GM11168 (cell line): ENCODE measurements at regions not wholly inside any gene's neighbourhood (a gene's known extent, or its start where the extent isn't known, plus 50 kb on each side); places are given as distances from the start of the nearest gene placed in this dataset.
"Not testable (repeated sequence)": the region's sequence is repeated elsewhere in the genome, so short reads cannot be mapped to it uniquely, and the experiment has no call there.

ENCODE experiments used
- in situ Hi-C: fragments of 300-500 bp; cut with MboI; formaldehyde crosslinking; loops from one replicate; pipeline ENCODE4 v1.12.0; 2022; ENCODE audit warnings: low sequenced_read_pairs; ENCODE audit not compliant: unreplicated experiment

DNA sequence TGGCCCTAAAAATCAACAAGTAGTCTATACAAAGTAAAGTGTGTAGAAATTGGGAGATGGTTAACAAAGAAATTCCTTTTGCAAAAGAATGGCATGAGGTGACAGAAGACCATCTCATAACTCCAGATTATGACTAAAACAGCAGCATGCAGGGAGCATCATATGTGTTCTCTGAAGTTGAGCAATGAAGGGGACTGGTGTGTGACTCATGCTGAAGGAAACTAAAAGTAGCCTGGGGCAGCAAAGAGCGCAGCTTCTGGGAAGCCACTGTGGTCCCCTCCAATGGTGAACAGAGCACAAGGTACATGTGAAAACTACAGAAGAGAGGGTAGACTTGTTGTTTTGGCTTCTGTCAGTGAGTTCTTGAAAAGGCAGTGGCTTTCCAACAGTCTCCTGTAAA is 133.4 kb downstream of the MACC1 start:
- in situ Hi-C loops = no loop called here

DNA sequence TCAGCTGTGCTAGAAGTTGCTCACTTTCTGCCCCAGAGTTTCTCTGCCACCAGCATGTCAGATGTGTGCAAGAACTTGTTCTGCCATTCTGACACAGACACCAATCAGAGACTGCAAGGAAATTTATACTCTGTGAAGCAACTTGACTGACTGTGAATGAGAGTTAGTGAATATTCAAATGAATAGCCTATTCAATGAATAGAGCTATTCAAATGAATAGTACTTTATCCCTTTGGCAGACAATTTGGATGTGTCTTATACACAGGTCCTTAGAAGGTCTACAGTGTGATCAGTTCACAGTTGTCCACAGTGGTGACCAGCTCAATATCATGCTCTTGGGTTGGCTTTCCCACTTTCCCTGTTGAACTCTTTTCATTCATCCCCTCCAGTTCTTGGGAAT is 138.1 kb downstream of the MACC1 start:
- in situ Hi-C loops = no loop called here

DNA sequence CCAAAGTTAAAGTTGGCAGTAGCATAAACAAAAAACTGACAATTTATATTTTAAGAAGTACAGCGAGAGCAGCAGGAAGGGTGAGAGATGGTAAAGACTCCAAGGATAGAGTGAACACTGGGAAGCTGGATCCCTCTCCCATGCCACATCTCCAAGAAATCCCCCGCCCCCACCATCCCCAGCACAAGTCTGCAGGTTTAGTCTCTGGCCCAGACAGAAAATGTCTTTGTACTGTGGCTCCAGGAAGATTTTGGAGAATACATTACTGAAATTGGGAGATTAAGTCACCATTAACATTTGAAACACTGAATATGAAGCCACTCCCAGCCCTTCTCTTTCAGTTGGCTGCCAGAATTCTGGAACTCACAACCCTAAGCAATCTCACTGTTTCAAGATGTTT is 140.3 kb downstream of the MACC1 start:
- in situ Hi-C loops = no loop called here

DNA sequence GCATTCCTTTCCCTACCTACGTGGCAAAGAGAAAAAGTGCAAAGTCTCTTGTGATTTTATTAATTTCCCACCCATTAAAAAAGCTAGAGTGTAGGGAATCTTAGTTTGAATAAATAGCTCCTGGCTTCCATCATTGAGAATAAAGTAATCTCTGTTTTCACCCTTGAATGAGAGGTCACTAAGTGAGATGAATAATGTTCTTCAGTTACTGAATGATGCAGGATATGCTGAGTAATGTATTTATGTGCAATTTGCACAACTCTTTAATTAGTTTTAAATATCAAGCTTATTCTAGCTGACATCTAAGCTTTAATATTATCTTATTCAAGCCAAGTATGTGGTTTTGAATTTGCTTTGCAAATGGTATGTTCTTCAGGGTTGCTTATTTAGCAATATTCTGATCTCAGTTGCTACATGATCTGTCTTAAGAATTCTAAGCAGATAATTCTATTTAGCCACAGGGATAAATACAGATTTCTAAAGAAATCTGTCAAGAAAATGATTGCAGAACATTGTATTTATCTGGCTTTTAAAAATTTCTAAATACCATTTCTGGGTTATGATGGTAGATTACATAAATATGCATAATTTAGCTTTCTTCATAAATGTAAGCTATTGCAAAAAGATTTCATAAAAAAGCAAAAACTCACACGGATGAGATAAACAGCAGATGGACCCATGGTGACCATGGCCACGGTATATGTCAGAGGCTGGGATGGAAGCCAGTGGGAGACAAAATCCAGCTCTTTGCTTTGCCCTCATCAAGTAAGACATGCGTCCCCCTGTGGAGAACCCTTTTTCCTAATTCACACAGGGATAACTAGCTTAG is 141.0 kb downstream of the MACC1 start:
- in situ Hi-C loops = no loop called here

DNA sequence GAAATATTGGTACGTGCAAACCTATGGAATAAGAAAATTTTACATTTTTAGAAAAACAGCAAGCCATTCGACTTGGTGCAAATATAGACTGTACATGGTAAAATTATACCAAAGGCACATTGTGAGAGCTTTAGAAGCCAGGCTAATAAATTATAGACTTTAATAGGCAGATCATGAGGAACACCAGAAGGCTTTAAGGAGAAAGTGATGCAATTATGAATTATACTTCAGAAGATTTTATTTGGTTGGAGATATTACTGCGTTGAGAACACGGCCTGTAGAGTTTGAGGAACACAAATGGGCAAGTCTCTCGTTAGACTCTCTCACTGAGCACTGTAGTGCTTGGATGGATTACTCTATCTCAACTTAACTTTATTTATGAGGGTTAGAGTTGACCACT is 141.7 kb downstream of the MACC1 start:
- in situ Hi-C loops = no loop called here

DNA sequence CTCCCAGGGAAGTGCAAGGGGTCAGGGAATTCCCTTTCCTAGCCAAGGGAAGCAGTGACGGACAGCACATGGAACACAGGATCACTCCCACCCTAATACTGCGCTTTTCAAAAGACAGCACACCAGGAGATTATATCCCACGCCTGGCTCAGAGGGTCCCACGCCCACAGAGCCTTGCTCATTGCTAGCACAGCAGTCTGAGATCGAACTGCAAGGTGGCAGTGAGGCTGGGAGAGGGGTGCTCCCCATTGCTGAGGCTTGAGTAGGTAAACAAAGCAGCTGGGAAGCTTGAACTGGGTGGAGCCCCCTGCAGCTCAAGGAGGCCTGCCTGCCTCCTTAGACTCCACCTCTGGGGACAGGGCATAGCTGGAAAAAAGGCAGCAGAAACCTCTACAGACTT is 149.2 kb downstream of the MACC1 start:
- in situ Hi-C loops = not testable (repeated sequence)

DNA sequence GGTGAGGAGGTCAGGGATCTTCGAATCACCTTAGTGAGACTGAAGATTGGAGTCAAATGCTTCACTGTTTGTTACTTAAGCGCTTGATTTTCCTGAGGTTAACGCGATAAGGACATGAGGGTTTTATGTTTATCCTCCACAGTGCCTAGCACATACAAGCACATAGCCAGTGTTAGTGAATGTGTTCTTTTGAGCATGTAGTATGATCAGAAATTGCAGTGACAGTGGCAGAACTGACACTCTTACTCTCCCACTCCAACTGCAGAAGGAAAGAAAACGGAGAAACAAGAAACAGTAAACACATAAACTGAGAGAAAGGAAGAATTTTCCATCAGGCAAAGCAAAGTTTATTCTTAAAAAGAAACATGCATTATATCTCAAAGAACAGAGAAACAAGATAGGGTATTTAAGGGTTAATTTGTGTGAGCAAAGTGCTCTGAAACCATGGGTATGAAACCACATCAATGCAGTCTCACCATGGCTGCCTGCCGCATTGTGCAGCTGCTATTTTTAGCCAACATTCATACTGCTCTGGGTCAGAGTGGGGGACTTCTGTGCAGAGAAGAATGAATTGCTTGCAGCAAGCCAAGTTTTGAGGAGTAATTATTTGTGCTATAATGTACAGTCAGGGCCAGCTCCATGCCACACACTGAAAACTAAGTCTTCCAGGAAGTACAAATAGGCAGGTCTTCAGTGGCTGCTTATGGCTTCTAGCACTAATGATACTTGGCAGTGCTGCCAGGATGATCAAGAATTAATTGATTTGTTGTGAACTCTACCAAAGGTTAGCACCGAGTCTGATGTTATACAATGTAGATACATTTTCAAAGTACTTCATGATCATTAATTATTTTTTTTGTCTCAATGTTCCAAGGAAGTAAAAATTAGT is 152.0 kb downstream of the MACC1 start:
- in situ Hi-C loops = no loop called here

DNA sequence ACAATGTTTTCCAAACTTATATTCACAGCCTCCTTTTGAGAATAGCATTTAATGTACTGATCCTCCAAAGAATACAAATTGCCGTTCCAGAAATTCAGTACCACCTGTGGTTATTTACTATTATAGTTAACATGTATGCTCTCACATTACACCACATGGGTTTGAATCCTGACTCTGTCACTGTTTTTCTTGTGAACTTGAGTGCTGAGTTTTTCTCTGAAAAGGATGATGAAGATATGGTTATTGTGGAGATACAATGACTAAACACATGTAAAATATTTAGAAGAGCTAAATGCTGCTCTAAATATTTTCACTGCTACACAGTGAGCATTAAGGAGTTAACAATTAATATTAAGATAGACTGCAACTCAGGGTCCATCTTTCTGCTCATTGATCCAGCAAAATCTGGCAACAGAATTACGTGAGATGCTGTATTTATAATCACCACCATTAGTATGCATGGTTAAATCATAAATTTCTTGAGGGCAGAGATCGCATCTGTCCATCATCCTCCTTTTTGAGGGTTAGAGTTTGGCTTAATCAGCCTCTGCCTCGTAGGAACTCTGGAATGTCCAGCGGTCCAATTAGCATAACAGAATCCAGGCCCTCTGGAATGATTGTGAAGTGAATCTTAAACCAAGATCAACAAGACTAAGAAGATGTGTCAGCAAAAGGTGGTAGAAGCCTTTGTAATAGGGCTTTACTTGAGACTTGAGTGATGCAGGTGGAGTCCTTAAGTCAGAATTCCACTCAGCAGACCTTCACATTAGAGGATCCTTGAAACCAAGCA is 152.8 kb downstream of the MACC1 start:
- in situ Hi-C loops = no loop called here

DNA sequence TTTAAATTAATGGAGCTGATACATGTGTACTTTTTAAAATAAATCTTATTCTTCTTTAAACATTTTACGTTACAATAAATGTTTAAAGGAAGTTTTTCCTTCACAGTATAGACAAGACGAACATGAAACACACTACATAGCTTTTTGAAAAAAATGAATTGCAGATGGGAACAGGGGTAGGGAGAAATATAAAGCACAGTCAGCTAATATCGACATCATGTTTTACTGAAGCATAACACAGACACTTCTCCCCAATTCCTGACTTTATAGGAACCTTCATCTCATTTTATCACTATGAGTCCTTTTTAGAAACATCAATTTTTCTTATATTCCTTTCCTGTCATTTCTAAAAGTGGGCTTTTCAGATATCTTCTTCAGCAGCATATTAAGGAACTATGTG is 153.5 kb downstream of the MACC1 start:
- in situ Hi-C loops = no loop called here

DNA sequence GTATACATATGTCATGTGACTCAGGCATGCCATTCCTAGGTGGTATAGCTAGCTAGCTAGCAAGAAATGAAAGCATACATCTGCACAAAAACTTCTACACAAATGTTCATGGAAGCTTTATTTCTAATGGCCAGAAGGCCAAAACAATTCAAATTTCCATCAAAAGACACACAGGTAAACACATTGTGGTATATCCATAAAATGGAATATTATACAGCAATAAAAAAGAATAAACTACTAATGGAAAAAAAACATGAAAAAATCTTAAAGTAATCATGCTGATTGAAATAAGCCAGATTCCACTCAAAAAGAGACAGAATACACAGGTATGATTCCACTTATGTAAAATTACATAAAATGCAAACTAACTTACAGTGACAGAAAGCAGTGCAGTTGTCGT is 154.3 kb downstream of the MACC1 start:
- in situ Hi-C loops = no loop called here

DNA sequence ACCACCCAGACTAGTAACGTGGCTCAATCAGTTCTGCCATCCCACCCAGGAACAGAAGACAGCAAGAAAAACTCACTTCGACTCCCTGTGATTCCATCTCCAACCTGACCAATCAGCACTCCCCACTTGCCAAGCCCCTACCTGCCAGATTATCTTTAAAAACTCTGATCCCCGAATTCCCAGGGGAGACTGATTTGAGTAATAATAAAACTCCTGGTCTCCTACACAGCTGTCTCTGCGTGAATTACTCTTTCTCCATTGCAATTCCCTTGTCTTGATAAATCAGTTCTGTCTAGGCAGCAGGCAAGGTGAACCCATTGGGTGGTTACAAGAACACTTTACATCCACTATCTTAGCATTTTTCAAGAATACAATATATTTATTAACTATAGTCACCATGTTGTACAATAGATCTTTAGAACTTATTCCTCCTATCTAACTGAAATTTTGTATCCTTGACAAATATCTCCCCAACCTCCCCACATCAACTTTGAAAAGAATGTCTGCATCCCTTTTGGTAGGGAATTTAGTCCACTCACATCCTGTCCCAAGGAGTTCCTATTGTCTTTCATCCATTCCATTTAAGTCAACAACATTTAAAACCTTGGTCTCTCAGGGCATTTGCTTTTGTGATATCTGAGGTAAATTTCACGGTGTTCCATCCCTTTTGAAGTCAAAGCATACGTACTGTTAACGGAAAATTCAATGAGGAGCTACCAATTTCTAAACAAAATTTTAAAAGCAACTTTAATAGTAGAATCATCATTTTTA is 163.7 kb downstream of the MACC1 start:
- in situ Hi-C loops = no loop called here

DNA sequence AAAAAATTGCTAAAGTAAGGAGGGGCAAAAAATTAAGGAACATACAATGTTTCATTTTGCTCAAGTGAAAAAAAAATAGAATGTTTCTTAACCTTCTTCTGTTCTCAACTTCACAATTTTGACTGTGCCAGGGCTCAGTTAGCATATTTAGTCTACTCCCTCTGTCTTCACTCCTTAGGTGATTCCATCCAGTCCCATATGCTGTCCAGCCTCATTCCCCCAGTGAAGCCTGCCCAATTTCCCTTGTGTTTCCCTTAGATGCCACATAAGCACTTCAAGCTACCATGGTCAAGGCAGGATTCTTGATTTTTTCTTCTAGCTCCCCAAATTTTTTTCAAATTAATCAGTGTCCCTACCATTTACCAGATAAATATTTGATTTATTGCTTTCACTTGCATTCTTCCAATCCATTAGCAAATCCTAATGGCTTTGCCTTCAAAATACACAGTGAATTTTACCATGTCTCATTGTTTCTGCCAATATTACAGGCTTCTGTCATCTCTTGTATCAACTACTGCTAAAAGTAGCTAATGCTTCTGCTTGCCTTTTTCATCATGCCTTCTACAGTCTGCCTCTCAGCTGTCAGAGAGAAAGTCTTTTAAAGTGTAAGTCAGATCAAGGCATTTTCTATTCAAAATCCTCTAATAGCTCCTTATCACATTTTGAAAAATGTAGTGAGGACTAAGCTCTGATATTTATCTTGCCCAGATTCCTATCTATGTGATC is 166.8 kb downstream of the MACC1 start:
- in situ Hi-C loops = no loop called here

DNA sequence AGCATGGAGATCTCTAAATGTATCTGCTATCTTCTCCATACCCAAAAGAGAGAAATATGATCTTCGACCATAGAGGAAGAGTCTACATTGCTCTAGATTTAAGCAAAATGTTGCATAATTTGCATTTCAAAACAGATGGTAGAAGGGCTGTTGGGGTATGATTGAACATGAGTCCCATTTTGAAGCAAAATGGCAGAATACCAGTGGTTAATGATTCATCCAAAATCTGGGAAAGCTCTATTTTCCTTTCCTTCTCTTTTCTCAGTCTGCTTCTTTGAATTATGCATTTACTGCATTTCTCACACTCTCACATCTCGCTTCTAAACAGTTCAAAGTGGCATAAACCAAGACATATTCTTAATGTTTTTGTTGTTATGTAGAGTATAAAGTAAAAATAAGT is 178.5 kb downstream of the MACC1 start:
- in situ Hi-C loops = no loop called here

DNA sequence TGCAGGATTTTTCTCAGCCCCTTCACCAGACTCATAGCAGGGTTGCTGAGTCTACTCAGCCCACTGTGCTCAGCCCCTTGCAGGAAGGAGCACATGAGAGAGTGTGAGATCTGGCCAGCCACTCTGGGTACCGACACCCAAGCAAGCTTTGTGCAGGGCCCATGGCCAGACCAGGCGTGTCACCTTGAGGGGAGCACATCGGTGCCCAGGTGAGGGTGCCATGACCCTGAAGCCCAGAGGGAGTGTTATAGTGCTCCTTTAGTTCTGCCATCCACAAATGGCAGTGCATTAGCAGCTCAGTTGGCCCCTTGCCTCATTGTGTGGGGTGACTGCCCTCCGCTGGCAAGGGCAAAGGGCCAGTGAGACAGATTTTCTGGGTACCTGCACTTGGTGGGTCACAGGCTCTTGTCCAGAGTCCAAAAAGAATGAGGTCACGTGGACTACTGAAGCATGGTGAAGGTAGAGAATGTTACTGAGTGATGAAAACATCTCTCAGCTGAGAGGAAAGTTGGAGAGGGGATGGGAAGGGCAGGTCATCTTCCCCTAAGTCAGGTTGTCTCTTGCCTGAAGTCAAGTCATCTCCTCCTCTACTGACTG is 181.8 kb downstream of the MACC1 start:
- in situ Hi-C loops = no loop called here

DNA sequence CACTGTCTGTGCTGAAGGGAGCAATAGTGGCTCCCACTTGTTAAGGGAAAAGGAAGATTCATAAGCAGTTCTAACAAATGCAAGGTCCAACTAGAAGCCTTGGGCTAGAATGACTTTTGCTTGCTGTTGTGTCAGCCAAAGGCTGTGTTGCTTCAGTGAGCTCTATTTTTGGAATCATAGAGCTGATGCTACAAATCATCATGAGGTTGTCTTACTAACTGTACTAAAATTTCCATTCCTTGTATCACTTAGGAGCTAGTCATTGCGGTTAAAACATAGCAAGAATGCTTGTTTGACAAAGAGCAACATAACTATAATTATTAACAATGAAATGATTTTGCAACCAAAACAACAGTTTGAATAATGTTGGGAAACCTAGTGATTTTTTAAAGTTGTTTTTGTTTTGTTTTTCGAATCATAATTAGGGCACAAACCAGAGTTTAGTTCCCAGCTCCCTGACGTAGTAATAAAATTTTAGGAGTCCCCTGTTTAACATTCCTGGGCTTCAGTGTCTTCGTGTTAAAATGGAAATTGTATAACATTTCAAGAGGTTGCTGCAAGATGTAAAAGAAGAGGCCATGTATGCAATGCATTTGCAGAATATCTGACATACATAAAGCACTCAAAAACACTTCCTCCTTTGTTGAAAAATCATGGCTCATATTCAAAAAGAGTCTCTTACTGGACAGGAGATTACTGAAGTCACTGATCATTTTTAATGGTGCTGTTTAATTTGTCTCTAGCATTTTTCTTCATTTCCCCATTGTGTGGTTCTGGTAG is 183.4 kb downstream of the MACC1 start:
- in situ Hi-C loops = no loop called here

DNA sequence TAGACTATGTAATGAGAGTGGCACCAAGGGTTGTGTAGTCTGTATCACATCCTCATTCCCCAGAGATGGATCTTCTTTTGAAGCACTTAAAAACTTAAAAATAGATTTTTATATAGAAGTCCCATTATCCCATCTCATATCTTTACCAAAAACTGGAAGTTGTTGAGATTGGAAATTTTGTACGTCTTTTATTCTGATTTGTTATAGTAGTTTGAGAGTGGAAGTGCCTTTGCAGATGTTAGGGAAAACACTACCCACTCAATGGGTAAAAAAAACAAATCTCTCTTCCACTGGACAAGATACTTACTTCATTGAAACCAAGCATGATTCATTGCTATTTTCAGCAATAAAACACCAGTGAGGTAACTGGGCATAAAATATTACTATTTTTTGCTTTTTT is 184.4 kb downstream of the MACC1 start:
- in situ Hi-C loops = no loop called here

DNA sequence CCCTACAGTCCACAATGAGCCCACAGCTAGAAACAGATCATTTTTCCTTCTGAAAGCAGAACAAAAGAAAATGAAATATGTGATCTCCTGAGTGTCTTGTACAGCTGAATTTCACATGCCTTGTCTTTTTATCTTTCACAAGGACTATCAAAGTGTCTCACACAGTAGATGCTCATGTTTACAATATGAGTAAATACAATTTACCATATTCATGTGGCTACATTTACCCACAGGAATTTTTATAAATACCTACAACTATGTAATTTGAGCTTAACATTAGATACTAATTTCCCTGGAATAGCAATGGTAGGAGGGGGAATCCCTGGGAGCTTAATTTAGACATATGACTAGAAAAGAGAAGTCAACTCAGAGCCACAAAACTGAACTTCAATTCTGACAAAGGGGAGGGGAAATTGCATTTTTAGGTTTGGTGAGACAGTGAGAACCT is 186.2 kb downstream of the MACC1 start:
- in situ Hi-C loops = no loop called here

DNA sequence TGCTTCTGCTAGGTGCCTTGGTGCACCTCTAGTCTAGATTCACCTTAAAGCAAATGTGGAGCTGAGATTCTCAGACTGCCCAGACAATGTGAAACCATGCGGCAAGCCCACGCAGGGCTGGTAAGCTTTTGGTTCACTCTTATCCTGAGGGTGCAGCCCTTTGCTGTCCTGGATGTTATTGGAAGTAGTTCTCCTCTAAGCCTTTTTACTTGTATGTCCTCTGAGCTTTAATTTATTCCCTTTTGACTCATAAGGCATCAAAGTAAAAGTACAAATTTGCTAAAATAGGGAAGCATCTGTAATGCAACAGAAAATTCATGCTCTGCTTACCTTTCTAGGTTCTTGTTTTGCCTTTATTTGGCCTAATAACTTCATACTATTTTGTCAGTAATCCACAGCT is 186.8 kb downstream of the MACC1 start:
- in situ Hi-C loops = no loop called here
